H1 (cell line): ENCODE measurements at regions not wholly inside any gene's neighbourhood (a gene's known extent, or its start where the extent isn't known, plus 50 kb on each side); places are given as distances from the start of the nearest gene placed in this dataset.
"Not testable (repeated sequence)": the region's sequence is repeated elsewhere in the genome, so short reads cannot be mapped to it uniquely, and the experiment has no call there.

Experiments
- CTCF ChIA-PET: fragments of 300-600 bp; sonication (Branson Sonifier 250); formaldehyde crosslinking; loops from one replicate; lab custom pipeline; 2021; ENCODE audit not compliant: partially characterized antibody; lab: Charles Lee
- POLR2A ChIA-PET: fragments of 300-600 bp; sonication (Branson Sonifier 250); formaldehyde crosslinking; loops from one replicate; lab custom pipeline; 2021; ENCODE audit warnings: inconsistent platforms; ENCODE audit not compliant: partially characterized antibody; lab: Charles Lee
- DNase-seq, 2 experiments: peaks; one replicate each; pipeline versions ENCODE4 v3.0.0 to v3.0.0-alpha.2; 2010 to 2022; ENCODE audit warnings: low spot score in 2 of 2, low read depth in 1 of 2, mixed read lengths in 1 of 2
- FAIRE-seq: peaks from 2 replicates; lab custom pipeline; 2011; peaks lifted over from hg19 to GRCh38; lab: Jason Lieb, UNC
- H2AFZ ChIP-seq: 2 replicates; pipeline ENCODE4 v1.8.1; 2012; ENCODE audit warnings: low read length, inconsistent platforms
- H2AK5ac ChIP-seq: 2 replicates; pipeline ENCODE4 v1.6.1; 2013; ENCODE audit warnings: low read depth, low read length
- H2BK120ac ChIP-seq: replicated peaks from 2 replicates; pipeline ENCODE3; 2013; ENCODE audit warnings: low read depth, low read length, inconsistent platforms
- H2BK12ac ChIP-seq: 2 replicates; pipeline ENCODE4 v1.6.1; 2013; ENCODE audit warnings: low read depth, low read length
- H2BK15ac ChIP-seq: 2 replicates; pipeline ENCODE4 v1.6.1; 2013; ENCODE audit warnings: low read length
- H2BK20ac ChIP-seq: 2 replicates; pipeline ENCODE4 v1.6.1; 2013; ENCODE audit warnings: low read length
- H2BK5ac ChIP-seq: 2 replicates; pipeline ENCODE4 v1.6.1; 2013; ENCODE audit warnings: low read depth, low read length
- H3K14ac ChIP-seq: 2 replicates; pipeline ENCODE4 v1.6.1; 2013; ENCODE audit warnings: inconsistent platforms; ENCODE audit not compliant: insufficient read length
- H3K18ac ChIP-seq: 2 replicates; pipeline ENCODE4 v1.6.1; 2013; ENCODE audit warnings: low read length; ENCODE audit errors: extremely low read depth
- H3K23ac ChIP-seq: 2 replicates; pipeline ENCODE4 v1.6.1; 2013; ENCODE audit warnings: inconsistent platforms; ENCODE audit not compliant: insufficient read length
- H3K23me2 ChIP-seq: 2 replicates; pipeline ENCODE4 v1.6.1; 2013; ENCODE audit warnings: low read depth, low read length
- H3K27ac ChIP-seq: 2 replicates; pipeline ENCODE4 v1.6.1; 2011; ENCODE audit warnings: low read depth, low read length, inconsistent platforms
- H3K27me3 ChIP-seq, 4 experiments: replicated peaks in 1 of 4; 1 replicate in 1 of 4; 2 replicates in 3 of 4; pipeline versions ENCODE4 v1.6.1 to v1.8.1; 2011 to 2013; ENCODE audit warnings: low read length in 3 of 4, mild to moderate bottlenecking in 3 of 4, inconsistent platforms in 2 of 4, mixed read lengths in 2 of 4, moderate library complexity in 1 of 4; ENCODE audit not compliant: control insufficient read depth in 3 of 4, insufficient read depth in 3 of 4; ENCODE audit errors: extremely low read depth in 1 of 4
- H3K36me3 ChIP-seq, 4 experiments: 2 replicates each; pipeline versions ENCODE4 v1.6.1 to v1.8.1; 2011 to 2013; ENCODE audit warnings: mild to moderate bottlenecking in 4 of 4, low read length in 3 of 4, moderate library complexity in 2 of 4, control low read depth in 1 of 4, inconsistent platforms in 1 of 4; ENCODE audit not compliant: insufficient read depth in 4 of 4, control insufficient read depth in 2 of 4
- H3K4ac ChIP-seq: replicated peaks from 2 replicates; pipeline ENCODE3; 2013; ENCODE audit warnings: low read length, low read depth, mixed read lengths, inconsistent platforms; ENCODE audit not compliant: insufficient read length
- H3K4me1 ChIP-seq, 4 experiments: replicated peaks in 1 of 4; 1 replicate in 1 of 4; 2 replicates in 3 of 4; pipeline versions ENCODE4 v1.6.1 to v1.8.1; 2011 to 2013; ENCODE audit warnings: low read length in 3 of 4, inconsistent platforms in 2 of 4, mixed read lengths in 1 of 4; ENCODE audit not compliant: insufficient read depth in 4 of 4, control insufficient read depth in 3 of 4
- H3K4me2 ChIP-seq, 2 experiments: 2 replicates each; pipeline versions ENCODE4 v1.6.1 to v1.8.1; 2011 to 2013; ENCODE audit warnings: low read depth in 2 of 2, low read length in 2 of 2, control low read depth in 1 of 2, inconsistent platforms in 1 of 2, mild to moderate bottlenecking in 1 of 2; ENCODE audit not compliant: insufficient read depth in 1 of 2
- H3K4me3 ChIP-seq, 4 experiments: fragments of 200-600, 300-600 bp in 1 of 4; sonication (generic), shearing (Covaris generic), sonication (Bioruptor Twin) in 1 of 4; 2 replicates each; pipeline versions ENCODE4 v1.5.1 to v1.8.1; 2011 to 2016; ENCODE audit warnings: low read length in 4 of 4, low read depth in 3 of 4, control low read depth in 2 of 4, inconsistent platforms in 2 of 4, mild to moderate bottlenecking in 2 of 4, mixed read lengths in 1 of 4, moderate library complexity in 1 of 4; ENCODE audit not compliant: insufficient read depth in 2 of 4; ENCODE audit errors: extremely low read depth in 1 of 4
- H3K56ac ChIP-seq: replicated peaks from 2 replicates; pipeline ENCODE3; 2013; ENCODE audit warnings: low read depth, mild to moderate bottlenecking, mixed read lengths, low read length, inconsistent platforms; ENCODE audit not compliant: insufficient read length
- H3K79me1 ChIP-seq: 2 replicates; pipeline ENCODE4 v1.6.1; 2013; ENCODE audit warnings: low read depth, low read length, control low read depth
- H3K79me2 ChIP-seq, 2 experiments: 2 replicates each; pipeline versions ENCODE4 v1.6.1 to v1.8.1; 2012 to 2013; ENCODE audit warnings: low read length in 2 of 2, mild to moderate bottlenecking in 2 of 2, inconsistent platforms in 1 of 2; ENCODE audit not compliant: insufficient read depth in 2 of 2, control insufficient read depth in 1 of 2
- H3K9ac ChIP-seq, 4 experiments: replicated peaks in 1 of 4; 1 replicate in 1 of 4; 2 replicates in 3 of 4; pipeline versions ENCODE4 v1.6.1 to v1.8.1; 2011 to 2013; ENCODE audit warnings: low read depth in 3 of 4, low read length in 3 of 4, control low read depth in 2 of 4, mild to moderate bottlenecking in 2 of 4, moderate library complexity in 2 of 4, inconsistent platforms in 1 of 4; ENCODE audit errors: extremely low read depth in 1 of 4
- H3K9me3 ChIP-seq, 2 experiments: 2 replicates each; pipeline versions ENCODE4 v1.6.1 to v1.8.1; 2012 to 2013; ENCODE audit warnings: mild to moderate bottlenecking in 2 of 2, moderate library complexity in 2 of 2, control low read depth in 1 of 2, inconsistent platforms in 1 of 2, low read depth in 1 of 2, low read length in 1 of 2, mixed read lengths in 1 of 2; ENCODE audit not compliant: insufficient read depth in 2 of 2
- H4K20me1 ChIP-seq, 2 experiments: replicated peaks in 1 of 2; 2 replicates each; pipeline versions ENCODE3 to v1.8.1; 2011 to 2013; ENCODE audit warnings: inconsistent platforms in 2 of 2, low read length in 2 of 2, mild to moderate bottlenecking in 1 of 2; ENCODE audit not compliant: insufficient read depth in 2 of 2, control insufficient read depth in 1 of 2
- H4K5ac ChIP-seq: 2 replicates; pipeline ENCODE4 v1.6.1; 2013; ENCODE audit warnings: low read length, low read depth, mixed read lengths, inconsistent platforms; ENCODE audit not compliant: insufficient read length
- H4K8ac ChIP-seq: 2 replicates; pipeline ENCODE4 v1.8.0; 2013; ENCODE audit warnings: mild to moderate bottlenecking, moderate library complexity, low read length, inconsistent platforms; ENCODE audit not compliant: insufficient read depth; ENCODE audit errors: extremely low read depth
- H4K91ac ChIP-seq: replicated peaks from 2 replicates; pipeline ENCODE3; 2013; ENCODE audit warnings: low read length, mixed read lengths, inconsistent platforms; ENCODE audit not compliant: insufficient read length
- WGBS, 2 experiments: shearing (Covaris generic) in 1 of 2; methylation state at CpG; one replicate each; pipeline versions ENCODE4 v1.1.6 to v1.1.7; 2013 to 2015; ENCODE audit warnings: low lambda C conversion rate in 2 of 2, mixed read lengths in 2 of 2, inconsistent platforms in 1 of 2, low coverage in 1 of 2, missing lambda C conversion rate in 1 of 2; ENCODE audit not compliant: insufficient replicate concordance in 2 of 2, insufficient coverage in 1 of 2, insufficient read length in 1 of 2; ENCODE audit errors: extremely low coverage in 1 of 2, missing lambda C conversion rate in 1 of 2; 5-methylcytosine and 5-hydroxymethylcytosine counted together

DNA sequence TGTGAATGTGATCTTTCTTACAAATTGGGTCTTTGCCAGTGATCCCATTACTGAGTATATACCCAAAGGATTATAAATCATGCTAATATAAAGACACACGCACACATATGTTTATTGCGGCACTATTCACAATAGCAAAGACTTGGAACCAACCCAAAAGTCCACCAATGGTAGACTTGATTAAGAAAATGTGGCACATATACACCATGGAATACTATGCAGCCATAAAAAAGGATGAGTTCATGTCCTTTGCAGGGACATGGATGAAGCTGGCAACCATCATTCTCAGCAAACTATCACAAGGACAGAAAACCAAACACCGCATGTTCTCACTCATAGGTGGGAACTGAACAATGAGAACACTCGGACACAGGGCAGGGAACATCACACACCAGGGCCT lies 55.5 kb upstream of the ATP2B1 start:
- H3K79me2 ChIP-seq, H3K4me3 ChIP-seq, H3K4me2 ChIP-seq, H3K27ac ChIP-seq, H3K14ac ChIP-seq, H2BK120ac ChIP-seq, CTCF ChIA-PET, H3K4ac ChIP-seq, H3K23me2 ChIP-seq, H3K27me3 ChIP-seq, H3K36me3 ChIP-seq, H3K9me3 ChIP-seq, H4K8ac ChIP-seq, H3K56ac ChIP-seq, H3K23ac ChIP-seq, H2AFZ ChIP-seq, H2BK12ac ChIP-seq, H4K91ac ChIP-seq, H4K20me1 ChIP-seq, H3K79me1 ChIP-seq, H3K18ac ChIP-seq, H4K5ac ChIP-seq, H3K9ac ChIP-seq, H2BK20ac ChIP-seq, H2BK15ac ChIP-seq, H2AK5ac ChIP-seq, DNase-seq, FAIRE-seq, H2BK5ac ChIP-seq, H3K4me1 ChIP-seq, POLR2A ChIA-PET: not testable (repeated sequence)
- 99% methylated on average over 4 of the region's 4 CpGs; no CpG with 5 or more reads in 1 of the 2 experiments for WGBS, 2 experiments
